Activated CD8-positive, alpha-beta memory T cell treated with anti-CD3 and anti-CD28 coated beads, Interleukin-2, amount 50 U/mL, for 1 hour (primary cell): ENCODE measurements at regions not wholly inside any gene's neighbourhood (a gene's known extent, or its start where the extent isn't known, plus 50 kb on each side); places are given as distances from the start of the nearest gene placed in this dataset.
"Not testable (repeated sequence)": the region's sequence is repeated elsewhere in the genome, so short reads cannot be mapped to it uniquely, and the experiment has no call there.

Source experiments
- DNase-seq: peaks from one replicate; pipeline ENCODE4 v3.0.0-alpha.2; 2020; ENCODE audit errors: extremely low read depth

DNA sequence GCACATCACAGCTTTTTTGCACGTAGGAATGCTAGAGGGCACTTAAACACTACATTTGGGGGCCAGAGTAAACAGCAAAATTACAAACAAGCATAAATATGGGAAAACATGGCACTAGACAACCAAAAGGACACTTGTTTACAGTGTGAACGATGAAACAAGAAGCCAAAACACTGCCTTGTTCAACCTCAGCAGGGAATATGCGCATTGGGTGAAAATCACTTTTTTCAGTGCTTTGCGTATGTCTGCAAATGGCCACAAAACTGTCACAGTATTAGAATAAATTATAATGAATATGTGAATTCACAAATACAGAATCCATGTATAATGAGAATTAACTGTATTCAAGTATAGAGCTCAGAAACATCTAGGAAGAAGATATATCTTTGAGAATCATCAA, 1064.0 kb upstream of the GYPC start:
- DNase-seq = no peak

- no peak for DNase-seq
These were observed 1062.9 kb upstream of the GYPC start for GRCh38 chr2:125593036-125593435.

GRCh38 chr2:125596612-125597011, 1059.3 kb upstream of the GYPC start:
- DNase-seq = no peak

GRCh38 chr2:125615438-125615837, 1040.5 kb upstream of the GYPC start:
- DNase-seq = no peak

DNA sequence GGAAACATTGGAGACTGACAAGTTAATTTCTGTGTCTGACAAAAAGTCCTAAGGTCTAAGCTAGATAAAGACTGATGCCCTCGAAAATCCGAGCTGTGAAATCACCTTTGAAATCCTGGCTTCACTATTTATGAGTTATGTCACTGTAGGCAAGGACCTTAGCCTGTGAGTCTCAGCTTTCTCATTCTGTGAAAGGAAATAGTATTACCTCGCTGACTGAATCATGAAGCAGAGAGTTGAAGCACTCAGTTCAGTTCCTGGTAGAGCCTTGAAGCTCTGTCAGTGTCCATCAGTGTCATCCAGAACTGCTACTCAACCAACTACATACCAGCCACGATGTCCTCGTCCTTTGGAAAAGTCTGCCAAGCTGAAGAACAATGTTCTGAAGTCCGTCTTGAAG, 1025.6 kb upstream of the GYPC start:
- no peak for DNase-seq

DNA sequence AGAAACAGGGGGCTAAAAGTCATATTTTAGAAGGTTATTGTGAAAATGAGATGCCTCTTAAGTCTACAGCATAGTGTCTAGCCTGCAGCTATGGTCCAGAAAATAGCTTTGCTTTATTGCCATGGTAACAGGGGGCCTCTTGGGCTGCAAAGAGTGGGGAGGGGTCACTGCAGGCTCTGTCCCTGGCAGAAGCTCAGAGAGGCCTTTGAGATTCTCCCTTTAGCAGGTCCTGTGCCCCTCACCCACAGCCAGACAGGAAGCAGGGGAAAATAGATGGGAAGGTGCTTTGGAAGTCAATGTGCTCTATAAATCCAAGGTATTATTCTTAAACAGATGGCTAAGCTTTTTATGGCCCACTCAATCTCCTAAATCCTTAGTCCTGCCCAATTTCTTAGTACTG, 1021.3 kb upstream of the GYPC start:
- no peak for DNase-seq

GRCh38 chr2:125638345-125638744, 1017.6 kb upstream of the GYPC start:
- no peak for DNase-seq

- DNase-seq = no peak
These were observed 1013.9 kb upstream of the GYPC start for GRCh38 chr2:125642032-125642431.

GRCh38 chr2:125643128-125643527, 1012.8 kb upstream of the GYPC start:
- DNase-seq = no peak

DNA sequence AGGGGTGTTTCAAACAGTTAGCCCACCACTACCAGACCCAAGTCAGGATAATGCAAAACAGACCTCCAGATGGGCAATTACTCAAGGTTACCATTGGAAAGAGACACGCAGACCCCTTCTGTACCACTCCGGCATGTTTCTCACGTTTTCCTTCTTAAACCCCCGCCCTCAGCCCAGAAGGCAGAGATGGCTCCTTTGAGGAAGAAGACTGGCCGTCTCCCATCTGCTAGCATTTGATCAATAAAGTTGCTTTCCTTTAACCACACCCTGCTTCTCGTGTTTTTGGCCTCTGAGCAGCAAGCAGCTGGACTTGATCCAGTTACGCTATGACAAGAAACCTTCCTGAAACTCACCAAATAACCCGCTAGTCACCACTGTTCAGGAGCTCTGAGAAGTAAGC, 1012.4 kb upstream of the GYPC start:
- DNase-seq = no peak

- DNase-seq = no peak
These were observed 1011.7 kb upstream of the GYPC start for GRCh38 chr2:125644257-125644656.

DNA sequence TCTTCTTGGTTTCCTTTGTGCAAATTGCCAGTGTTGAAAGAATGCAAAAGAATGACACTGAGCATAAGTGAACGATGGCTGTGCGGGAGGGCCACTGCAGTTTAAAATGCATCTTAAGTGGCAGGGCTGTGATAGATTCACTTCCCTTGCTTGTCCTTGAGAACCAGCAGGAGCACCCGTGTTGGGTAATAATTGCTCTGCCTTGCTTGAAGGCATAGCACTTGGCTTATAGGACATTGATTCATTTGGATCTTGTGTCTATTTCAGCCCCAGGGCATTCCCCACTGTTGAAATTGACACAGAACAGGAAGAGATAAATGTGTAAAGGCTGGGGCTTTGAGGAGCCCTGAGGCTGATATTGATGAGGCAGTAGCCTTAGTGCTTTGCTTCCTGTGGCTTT, 1003.7 kb upstream of the GYPC start:
- DNase-seq = no peak

GRCh38 chr2:125654226-125654625, 1001.7 kb upstream of the GYPC start:
- no peak for DNase-seq

- DNase-seq = no peak
These were observed 999.8 kb upstream of the GYPC start for GRCh38 chr2:125656190-125656589.

DNA sequence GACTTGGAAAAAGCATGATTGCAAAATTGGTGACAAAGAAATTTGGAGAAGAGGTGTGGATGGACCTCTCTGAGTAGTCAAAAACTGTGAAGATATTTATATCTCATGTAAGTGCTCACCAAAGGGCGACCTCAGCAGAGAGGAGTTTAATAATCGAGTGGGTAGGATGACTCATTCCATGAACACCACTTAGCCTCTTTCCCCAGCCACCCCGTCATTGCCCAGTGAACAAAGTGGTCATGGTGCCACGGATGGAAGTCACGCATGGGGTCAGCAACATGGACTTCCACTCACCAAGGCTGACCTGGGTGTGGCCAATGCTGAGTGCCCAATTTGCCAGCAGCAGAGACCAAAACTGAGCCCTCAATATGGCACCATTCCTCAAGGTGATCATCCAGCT, 997.4 kb upstream of the GYPC start:
- no peak for DNase-seq

DNA sequence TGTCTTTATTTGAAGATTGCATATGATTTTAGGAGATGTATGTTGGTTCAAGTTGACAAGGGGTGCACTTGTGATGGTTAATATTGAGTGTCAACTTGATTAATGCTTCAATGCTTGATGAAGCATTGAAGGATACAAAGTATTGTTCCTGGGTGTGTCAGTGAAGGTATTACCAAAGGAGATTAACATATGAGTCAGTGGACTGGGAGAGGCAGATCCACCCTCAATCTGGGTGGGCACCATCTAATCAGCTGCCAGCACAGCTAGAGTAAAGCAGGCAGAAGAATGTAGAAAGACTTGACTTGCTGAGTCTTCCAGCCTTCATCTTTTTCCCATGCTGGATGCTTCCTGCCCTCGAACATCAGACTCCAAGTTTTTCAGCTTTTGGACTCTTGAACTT, 995.6 kb upstream of the GYPC start:
- DNase-seq = not testable (repeated sequence)

GRCh38 chr2:125667630-125668029, 988.3 kb upstream of the GYPC start:
- no peak for DNase-seq

DNA sequence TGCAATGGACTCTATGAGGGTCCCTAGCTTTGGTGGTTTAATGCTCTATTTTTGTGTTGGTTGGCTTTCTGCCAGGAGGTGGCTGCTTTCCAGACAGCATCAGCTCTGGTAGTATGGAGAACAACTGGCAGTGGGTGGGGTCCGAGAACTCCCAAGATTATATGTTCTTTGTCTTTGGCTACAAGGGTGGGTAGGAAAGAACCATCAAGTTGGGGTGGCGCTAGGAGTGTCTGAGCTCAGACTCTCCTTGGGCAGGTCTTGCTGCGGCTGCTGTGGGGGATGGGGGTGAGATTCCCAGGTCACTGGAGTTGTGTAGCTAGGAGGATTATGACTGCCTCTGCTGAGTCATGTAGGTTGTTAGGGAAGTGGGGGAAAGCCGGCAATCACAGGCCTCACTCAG, 976.1 kb upstream of the GYPC start:
- DNase-seq = no peak

DNA sequence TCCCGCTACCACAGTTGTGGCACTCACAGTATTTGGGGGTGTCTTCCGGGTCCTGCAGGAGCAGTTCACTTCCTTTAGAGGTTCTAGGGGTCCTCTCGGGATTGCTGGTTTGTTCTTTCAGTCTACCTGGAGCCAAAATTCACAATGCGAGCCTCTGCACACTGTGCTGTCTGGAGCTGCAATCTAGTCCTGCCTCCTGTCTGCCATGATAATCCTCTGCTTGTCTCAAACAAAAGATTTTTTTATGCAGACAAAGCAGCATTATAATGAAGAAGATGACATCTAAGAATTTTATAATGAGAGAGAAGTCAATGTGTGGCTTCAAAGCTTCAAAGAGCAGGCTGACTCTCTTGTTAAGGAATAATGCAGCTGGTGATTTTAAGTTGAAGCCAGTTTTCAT, 975.1 kb upstream of the GYPC start:
- no peak for DNase-seq

DNA sequence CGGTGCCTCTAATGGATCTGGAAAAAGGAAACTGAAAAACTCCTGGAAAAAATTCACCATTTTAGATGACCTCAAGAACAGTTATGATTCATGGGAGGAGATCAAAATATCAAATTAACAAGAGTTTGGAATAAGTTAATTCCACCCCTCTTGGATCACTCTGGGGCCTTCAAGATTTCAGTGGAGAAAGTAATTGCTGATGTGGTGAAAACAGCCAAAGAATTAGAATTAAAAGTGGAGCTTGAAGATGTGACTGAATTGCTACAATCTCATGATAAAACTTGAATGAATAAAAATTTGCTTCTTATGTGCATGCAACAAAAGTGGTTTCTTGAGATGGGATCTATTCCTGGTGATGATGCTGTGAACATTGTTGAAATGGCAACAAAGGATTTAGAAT, 974.4 kb upstream of the GYPC start:
- DNase-seq = no peak

DNA sequence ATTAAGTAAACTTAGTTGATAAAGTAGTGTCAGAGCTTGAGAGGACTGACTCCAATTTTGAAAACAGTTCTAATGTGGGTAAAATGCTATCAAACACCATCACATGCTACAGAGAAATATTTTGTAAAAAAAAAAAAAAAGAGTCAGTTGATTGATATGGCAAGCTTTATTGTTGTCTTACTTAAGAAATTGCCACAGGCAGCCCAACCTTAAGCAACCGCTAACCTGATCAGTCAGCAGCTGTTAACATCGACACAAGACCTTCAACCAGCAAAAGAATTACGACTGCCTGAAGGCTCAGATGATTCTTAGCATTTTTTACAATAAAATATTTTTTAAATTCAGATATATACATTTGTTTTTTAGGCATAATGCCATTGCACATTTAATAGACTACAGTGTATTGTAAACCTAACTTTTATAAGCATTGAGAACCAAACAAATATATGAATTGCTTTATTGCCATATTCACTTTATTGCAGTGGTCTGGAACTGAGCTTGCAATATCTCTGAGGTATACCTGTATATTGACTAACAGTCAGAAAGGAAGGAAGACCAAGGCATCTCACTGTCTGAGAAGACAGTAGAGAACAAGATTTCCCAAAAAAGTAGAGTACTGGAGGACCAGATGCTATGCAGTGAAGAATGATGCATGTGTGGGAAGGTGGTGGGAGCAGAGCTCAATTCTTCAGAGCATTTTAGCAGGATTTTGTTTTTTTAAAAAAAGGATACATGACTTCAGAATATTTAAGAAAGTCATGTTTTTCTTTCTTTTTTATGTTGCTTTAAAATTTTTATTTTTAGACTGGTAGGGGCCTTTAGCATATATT, 973.8 kb upstream of the GYPC start:
- no peak for DNase-seq

DNA sequence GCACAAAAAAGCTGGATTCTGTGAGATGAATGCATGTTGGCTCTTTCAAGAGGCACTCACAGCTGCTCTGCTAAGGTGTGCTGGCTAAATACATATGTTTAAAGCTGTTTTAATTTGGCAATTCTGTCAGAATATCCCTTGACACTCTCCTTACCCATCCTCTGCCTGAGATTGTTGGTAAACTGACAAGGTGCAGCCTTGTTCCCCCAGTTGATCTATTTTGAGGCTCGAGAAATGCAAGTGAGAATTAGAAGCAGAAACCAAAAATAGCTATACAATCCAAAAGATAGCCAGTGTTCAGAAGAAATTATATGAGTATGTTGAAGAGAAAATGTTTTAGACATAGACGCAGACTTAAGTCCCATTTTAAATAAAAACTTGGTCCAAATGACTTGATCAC, 971.7 kb upstream of the GYPC start:
- DNase-seq = no peak

GRCh38 chr2:125684932-125685331, 971.0 kb upstream of the GYPC start:
- DNase-seq = no peak

- DNase-seq = no peak
These were observed 959.4 kb upstream of the GYPC start for GRCh38 chr2:125696560-125696959.
